PC-9 (cell line): ENCODE measurements at regions not wholly inside any gene's neighbourhood (a gene's known extent, or its start where the extent isn't known, plus 50 kb on each side); places are given as distances from the start of the nearest gene placed in this dataset.

Experiments
- EZH2 ChIP-seq: fragments of 200-600 bp; sonication (generic); IDR thresholded peaks from 2 replicates; pipeline ENCODE4 v1.8.0; 2017; ENCODE audit warnings: antibody characterized with exemption, low read depth
- TF ChIP-seq, protein P1 (sequence below): fragments of 200-600 bp; sonication (generic); conservative IDR thresholded peaks from 2 replicates; pipeline ENCODE4 v1.6.1; 2017; ENCODE audit warnings: mixed run types, antibody characterized with exemption, mild to moderate bottlenecking, moderate library complexity

DNA sequence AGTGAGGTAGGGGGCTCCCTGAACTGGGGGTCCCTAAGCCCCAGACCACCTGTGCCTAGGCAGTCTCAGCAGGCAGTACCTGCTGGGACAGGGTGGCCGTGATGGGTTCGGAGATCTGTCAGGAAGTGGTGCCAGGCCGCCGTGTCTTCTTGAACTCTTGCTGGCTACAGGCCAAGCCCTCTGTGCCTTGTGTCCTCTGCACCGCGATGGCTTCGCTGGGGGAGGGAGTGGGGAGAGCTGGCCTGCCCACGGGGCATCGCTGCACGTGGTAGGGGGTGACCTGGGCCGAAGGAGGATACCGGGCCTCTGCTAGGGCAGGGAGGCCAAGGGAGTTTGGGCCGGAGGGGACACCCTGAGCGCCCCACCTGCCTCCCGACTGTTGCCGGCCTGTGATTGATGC, 96.7 kb upstream of the NKX1-1 start:
- TF ChIP-seq, protein P1, sequence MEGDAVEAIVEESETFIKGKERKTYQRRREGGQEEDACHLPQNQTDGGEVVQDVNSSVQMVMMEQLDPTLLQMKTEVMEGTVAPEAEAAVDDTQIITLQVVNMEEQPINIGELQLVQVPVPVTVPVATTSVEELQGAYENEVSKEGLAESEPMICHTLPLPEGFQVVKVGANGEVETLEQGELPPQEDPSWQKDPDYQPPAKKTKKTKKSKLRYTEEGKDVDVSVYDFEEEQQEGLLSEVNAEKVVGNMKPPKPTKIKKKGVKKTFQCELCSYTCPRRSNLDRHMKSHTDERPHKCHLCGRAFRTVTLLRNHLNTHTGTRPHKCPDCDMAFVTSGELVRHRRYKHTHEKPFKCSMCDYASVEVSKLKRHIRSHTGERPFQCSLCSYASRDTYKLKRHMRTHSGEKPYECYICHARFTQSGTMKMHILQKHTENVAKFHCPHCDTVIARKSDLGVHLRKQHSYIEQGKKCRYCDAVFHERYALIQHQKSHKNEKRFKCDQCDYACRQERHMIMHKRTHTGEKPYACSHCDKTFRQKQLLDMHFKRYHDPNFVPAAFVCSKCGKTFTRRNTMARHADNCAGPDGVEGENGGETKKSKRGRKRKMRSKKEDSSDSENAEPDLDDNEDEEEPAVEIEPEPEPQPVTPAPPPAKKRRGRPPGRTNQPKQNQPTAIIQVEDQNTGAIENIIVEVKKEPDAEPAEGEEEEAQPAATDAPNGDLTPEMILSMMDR: no peak
- no peak for TF ChIP-seq EZH2
